NB4 (cell line): ENCODE measurements at regions not wholly inside any gene's neighbourhood (a gene's known extent, or its start where the extent isn't known, plus 50 kb on each side); places are given as distances from the start of the nearest gene placed in this dataset.

Experiments
- POLR2A ChIP-seq: IDR thresholded peaks from 2 replicates; pipeline ENCODE4 v1.6.1; 2011; ENCODE audit warnings: mild to moderate bottlenecking; ENCODE audit not compliant: insufficient read length; ENCODE audit errors: extremely low read depth
- TF ChIP-seq, protein P1 (sequence below): IDR thresholded peaks from one replicate; pipeline ENCODE4 v1.5.1; 2012; ENCODE audit warnings: low read depth, low read length
- TF ChIP-seq, protein P2 (sequence below): IDR thresholded peaks from 2 replicates; pipeline ENCODE4 v1.6.1; 2011; ENCODE audit warnings: low read depth, low read length

DNA sequence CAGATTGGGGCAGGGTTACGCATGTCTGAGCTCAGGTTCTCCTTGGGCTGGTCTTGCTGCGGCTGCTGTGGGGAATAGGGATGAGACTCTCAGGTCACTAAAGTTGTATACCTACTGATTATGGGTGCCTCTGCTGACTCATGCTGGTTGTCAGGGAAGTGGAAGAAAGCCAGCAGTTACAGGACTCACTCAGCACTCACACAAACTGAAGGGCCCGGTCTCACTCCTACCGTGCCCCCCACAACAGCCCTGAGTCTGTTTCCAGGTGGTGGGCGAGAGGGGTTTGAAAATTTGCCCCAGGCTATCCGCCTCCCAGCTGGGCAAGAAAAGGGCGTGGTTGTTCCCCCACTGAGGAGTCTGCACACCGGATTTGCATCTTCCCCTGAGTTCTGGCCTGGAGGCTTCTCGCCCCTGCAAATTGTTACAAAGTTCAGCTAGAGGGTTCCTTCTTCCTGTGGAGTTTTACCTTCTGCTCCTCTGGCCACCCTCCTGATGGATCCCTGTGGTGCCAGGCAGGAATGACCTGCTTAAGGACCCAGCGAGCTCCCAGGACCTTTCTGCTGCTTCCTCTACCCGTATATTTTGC lies 659.2 kb downstream of the HDGFL1 start:
- TF ChIP-seq, protein P1, sequence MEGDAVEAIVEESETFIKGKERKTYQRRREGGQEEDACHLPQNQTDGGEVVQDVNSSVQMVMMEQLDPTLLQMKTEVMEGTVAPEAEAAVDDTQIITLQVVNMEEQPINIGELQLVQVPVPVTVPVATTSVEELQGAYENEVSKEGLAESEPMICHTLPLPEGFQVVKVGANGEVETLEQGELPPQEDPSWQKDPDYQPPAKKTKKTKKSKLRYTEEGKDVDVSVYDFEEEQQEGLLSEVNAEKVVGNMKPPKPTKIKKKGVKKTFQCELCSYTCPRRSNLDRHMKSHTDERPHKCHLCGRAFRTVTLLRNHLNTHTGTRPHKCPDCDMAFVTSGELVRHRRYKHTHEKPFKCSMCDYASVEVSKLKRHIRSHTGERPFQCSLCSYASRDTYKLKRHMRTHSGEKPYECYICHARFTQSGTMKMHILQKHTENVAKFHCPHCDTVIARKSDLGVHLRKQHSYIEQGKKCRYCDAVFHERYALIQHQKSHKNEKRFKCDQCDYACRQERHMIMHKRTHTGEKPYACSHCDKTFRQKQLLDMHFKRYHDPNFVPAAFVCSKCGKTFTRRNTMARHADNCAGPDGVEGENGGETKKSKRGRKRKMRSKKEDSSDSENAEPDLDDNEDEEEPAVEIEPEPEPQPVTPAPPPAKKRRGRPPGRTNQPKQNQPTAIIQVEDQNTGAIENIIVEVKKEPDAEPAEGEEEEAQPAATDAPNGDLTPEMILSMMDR: no peak
- no peak for TF ChIP-seq POLR2A
- TF ChIP-seq, protein P2, sequence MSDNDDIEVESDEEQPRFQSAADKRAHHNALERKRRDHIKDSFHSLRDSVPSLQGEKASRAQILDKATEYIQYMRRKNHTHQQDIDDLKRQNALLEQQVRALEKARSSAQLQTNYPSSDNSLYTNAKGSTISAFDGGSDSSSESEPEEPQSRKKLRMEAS: no peak
